ENCODE measurements at regions not wholly inside any gene's neighbourhood (a gene's known extent, or its start where the extent isn't known, plus 50 kb on each side); places are given as distances from the start of the nearest gene placed in this dataset.

- Mint-ChIP-seq H3K4me1 (ENCODE audit: low read depth, unreplicated experiment) (no peaks in the 10 kb centered on the region), H3K27ac (ENCODE audit: unreplicated experiment) (peak overlapping the region; percentile 66), H3K27me3 (ENCODE audit: insufficient read depth, unreplicated experiment) (no peaks in the 10 kb centered on the region), H3K4me3 (ENCODE audit: unreplicated experiment) (no peak overlapping the region), H3K36me3 (ENCODE audit: insufficient read depth, unreplicated experiment) (no peaks in the 10 kb centered on the region), H3K9me3 (ENCODE audit: unreplicated experiment) (peaks cover 14% of the 10 kb centered on the region)
- TF ChIP-seq, protein P1, sequence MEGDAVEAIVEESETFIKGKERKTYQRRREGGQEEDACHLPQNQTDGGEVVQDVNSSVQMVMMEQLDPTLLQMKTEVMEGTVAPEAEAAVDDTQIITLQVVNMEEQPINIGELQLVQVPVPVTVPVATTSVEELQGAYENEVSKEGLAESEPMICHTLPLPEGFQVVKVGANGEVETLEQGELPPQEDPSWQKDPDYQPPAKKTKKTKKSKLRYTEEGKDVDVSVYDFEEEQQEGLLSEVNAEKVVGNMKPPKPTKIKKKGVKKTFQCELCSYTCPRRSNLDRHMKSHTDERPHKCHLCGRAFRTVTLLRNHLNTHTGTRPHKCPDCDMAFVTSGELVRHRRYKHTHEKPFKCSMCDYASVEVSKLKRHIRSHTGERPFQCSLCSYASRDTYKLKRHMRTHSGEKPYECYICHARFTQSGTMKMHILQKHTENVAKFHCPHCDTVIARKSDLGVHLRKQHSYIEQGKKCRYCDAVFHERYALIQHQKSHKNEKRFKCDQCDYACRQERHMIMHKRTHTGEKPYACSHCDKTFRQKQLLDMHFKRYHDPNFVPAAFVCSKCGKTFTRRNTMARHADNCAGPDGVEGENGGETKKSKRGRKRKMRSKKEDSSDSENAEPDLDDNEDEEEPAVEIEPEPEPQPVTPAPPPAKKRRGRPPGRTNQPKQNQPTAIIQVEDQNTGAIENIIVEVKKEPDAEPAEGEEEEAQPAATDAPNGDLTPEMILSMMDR (IDR thresholded peaks at IDR 0.05; ENCODE audit: insufficient read depth in 1 of 2, low read depth in 1 of 2, low read length in 1 of 2, severe bottlenecking in 1 of 2, unreplicated experiment in 1 of 2) = no peak
- ChIA-PET CTCF (no interaction called here), POLR2A (no interaction called here)
- Histone ChIP-seq H3K4me3 (ENCODE audit: low read depth, low read length) (no peak overlapping the region), H3K9me3 (peaks cover 4% of the 10 kb centered on the region; the same call in 1 of the 2 replicates), H3K36me3 (ENCODE audit: control insufficient read depth, insufficient read depth, low read length) (no peaks in the 10 kb centered on the region), H3K27me3 (replicated peaks; ENCODE audit: control insufficient read depth, insufficient read depth, low read length) (no peaks in the 10 kb centered on the region), H3K4me1 (peaks cover 30% of the 10 kb centered on the region)
- no TSS peak for BruUV-seq (replicated peaks)
- no peak for DNase-seq
- intact Hi-C loops (cut with micrococcal nuclease; ENCODE audit: unreplicated experiment) = no loop called here
Observed at GRCh38 chr2:208984376-208985090, 439.3 kb upstream of the MAP2 start.

GRCh38 chr2:208985644-208986043 is 438.2 kb upstream of the MAP2 start:
- Histone ChIP-seq H3K4me1 (peaks cover 30% of the 10 kb centered on the region), H3K4me3 (ENCODE audit: low read depth, low read length) (no peak overlapping the region), H3K36me3 (ENCODE audit: control insufficient read depth, insufficient read depth, low read length) (no peaks in the 10 kb centered on the region), H3K27me3 (replicated peaks; ENCODE audit: control insufficient read depth, insufficient read depth, low read length) (no peaks in the 10 kb centered on the region), H3K9me3 (peaks cover 4% of the 10 kb centered on the region; the same call in 1 of the 2 replicates)
- TF ChIP-seq, protein P1 (IDR thresholded peaks at IDR 0.05; ENCODE audit: insufficient read depth in 1 of 2, low read depth in 1 of 2, low read length in 1 of 2, severe bottlenecking in 1 of 2, unreplicated experiment in 1 of 2) = no peak
- Mint-ChIP-seq H3K36me3 (ENCODE audit: insufficient read depth, unreplicated experiment) (no peaks in the 10 kb centered on the region), H3K27me3 (ENCODE audit: insufficient read depth, unreplicated experiment) (no peaks in the 10 kb centered on the region), H3K27ac (ENCODE audit: unreplicated experiment) (no peak overlapping the region), H3K4me1 (ENCODE audit: low read depth, unreplicated experiment) (no peaks in the 10 kb centered on the region), H3K4me3 (ENCODE audit: unreplicated experiment) (no peak overlapping the region), H3K9me3 (ENCODE audit: unreplicated experiment) (peaks cover 14% of the 10 kb centered on the region)
- BruUV-seq (replicated peaks) = no TSS peak
- intact Hi-C loops (cut with micrococcal nuclease; ENCODE audit: unreplicated experiment) = no loop called here
- DNase-seq = no peak
- CTCF ChIA-PET = no interaction called here
- POLR2A ChIA-PET = no interaction called here

- Histone ChIP-seq H3K9me3 (peaks cover 7% of the 10 kb centered on the region; the same call in 1 of the 2 replicates), H3K4me1 (no peaks in the 10 kb centered on the region), H3K4me3 (ENCODE audit: low read depth, low read length) (no peak overlapping the region), H3K27me3 (replicated peaks; ENCODE audit: control insufficient read depth, insufficient read depth, low read length) (no peaks in the 10 kb centered on the region), H3K36me3 (ENCODE audit: control insufficient read depth, insufficient read depth, low read length) (no peaks in the 10 kb centered on the region)
- no TSS peak for BruUV-seq (replicated peaks)
- DNase-seq = no peak
- Mint-ChIP-seq H3K27me3 (ENCODE audit: insufficient read depth, unreplicated experiment) (no peaks in the 10 kb centered on the region), H3K27ac (ENCODE audit: unreplicated experiment) (no peak overlapping the region), H3K4me3 (ENCODE audit: unreplicated experiment) (no peak overlapping the region), H3K9me3 (ENCODE audit: unreplicated experiment) (peaks cover 14% of the 10 kb centered on the region), H3K4me1 (ENCODE audit: low read depth, unreplicated experiment) (no peaks in the 10 kb centered on the region), H3K36me3 (ENCODE audit: insufficient read depth, unreplicated experiment) (no peaks in the 10 kb centered on the region)
- ChIA-PET POLR2A (no interaction called here), CTCF (no interaction called here)
- TF ChIP-seq, protein P1 (IDR thresholded peaks at IDR 0.05; ENCODE audit: insufficient read depth in 1 of 2, low read depth in 1 of 2, low read length in 1 of 2, severe bottlenecking in 1 of 2, unreplicated experiment in 1 of 2) = no peak
- intact Hi-C loops (cut with micrococcal nuclease; ENCODE audit: unreplicated experiment) = no loop called here
Observed at GRCh38 chr2:208990716-208991115, 433.1 kb upstream of the MAP2 start.
